ENCODE measurements at regions not wholly inside any gene's neighbourhood (a gene's known extent, or its start where the extent isn't known, plus 50 kb on each side); places are given as distances from the start of the nearest gene placed in this dataset.

DNA sequence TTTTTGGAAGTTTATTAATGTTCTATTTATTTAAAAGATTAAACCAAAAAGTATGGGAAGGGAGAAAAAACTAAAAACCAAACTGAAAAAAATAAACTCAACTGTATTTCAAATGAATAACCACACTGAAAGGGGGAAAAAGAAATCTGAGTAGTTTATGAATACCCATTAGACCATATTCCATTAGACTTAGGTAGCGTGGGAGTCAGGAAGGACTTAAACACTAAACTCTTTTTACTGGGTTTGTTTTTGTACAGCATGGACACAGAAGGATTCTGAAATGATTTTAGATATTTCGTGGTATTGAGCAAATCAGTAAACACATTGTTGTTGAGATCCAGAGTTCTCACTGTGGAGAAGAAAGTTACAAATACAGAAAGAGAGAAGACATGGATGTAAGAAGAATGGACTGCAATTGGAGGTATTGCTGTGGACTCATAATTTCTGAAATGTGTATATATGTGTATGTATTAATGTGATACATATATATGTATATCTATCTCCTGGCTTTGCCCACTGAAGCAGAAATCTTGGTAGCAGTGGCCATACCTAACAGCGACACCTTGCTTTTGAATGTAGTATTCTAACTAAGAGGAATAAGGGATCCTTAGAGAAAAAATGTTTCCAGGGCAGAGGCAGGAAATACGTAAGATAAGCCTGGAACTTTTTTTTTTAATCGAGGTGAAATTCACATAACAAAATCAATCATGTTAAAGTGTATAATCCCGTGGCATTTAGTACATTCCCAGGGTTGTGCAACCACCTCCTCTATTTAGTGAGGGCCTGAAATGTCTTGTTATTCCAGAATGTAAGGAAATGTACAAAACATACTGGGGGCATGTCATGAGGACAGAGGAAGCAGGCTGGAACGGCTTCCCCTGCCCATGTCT, 228.8 kb downstream of the SMARCA2 start:
- TF ChIP-seq, protein P1, sequence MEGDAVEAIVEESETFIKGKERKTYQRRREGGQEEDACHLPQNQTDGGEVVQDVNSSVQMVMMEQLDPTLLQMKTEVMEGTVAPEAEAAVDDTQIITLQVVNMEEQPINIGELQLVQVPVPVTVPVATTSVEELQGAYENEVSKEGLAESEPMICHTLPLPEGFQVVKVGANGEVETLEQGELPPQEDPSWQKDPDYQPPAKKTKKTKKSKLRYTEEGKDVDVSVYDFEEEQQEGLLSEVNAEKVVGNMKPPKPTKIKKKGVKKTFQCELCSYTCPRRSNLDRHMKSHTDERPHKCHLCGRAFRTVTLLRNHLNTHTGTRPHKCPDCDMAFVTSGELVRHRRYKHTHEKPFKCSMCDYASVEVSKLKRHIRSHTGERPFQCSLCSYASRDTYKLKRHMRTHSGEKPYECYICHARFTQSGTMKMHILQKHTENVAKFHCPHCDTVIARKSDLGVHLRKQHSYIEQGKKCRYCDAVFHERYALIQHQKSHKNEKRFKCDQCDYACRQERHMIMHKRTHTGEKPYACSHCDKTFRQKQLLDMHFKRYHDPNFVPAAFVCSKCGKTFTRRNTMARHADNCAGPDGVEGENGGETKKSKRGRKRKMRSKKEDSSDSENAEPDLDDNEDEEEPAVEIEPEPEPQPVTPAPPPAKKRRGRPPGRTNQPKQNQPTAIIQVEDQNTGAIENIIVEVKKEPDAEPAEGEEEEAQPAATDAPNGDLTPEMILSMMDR (IDR thresholded peaks at IDR 0.05; ENCODE audit: low read depth, low read length): no peak
- no peak for DNase-seq (ENCODE audit: extremely low read depth, low read depth)

DNA sequence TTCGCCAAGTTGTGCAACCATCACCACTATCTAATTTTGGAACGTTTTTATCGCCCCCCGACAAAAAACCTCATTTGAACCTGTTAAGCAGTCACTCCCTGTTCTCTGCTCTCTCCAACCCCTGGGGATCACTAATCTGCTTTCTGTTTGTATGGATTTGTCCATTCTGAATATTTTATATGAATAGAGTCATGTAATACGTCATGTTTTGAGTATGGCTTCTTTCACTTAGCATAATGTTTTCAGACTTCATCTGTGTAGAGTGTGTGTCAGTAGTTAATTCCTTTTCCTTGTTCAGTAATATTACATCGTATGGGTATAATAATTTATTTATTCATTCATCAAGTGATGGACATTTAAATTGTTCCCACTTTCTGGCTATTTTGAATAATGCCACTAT, 232.2 kb downstream of the SMARCA2 start:
- DNase-seq (ENCODE audit: extremely low read depth, low read depth): no peak
- TF ChIP-seq, protein P1 (IDR thresholded peaks at IDR 0.05; ENCODE audit: low read depth, low read length): no peak

DNA sequence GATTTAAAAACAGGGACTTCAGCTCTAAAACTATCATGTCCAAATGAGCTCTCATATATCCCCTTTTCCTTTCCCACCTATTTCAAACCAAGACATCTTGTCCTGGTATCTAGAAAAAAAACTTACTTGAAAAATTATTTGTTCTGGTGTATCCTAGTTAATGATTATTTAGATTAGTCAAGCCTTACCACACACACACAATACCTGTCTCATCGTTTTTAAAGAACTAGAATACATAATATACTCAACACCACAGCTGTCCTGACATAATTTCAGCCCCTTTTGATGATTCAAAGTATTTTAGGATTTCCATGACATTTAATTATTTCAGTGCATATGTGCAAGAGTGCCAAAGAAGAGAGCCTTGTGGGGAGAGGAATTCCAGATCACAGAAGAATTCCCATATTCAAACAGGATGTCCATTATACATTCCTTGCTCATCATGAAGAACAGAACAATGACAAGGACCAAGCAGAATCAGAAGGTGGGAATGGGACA, 233.7 kb downstream of the SMARCA2 start:
- TF ChIP-seq, protein P1 (IDR thresholded peaks at IDR 0.05; ENCODE audit: low read depth, low read length): no peak
- no peak for DNase-seq (ENCODE audit: extremely low read depth, low read depth)

DNA sequence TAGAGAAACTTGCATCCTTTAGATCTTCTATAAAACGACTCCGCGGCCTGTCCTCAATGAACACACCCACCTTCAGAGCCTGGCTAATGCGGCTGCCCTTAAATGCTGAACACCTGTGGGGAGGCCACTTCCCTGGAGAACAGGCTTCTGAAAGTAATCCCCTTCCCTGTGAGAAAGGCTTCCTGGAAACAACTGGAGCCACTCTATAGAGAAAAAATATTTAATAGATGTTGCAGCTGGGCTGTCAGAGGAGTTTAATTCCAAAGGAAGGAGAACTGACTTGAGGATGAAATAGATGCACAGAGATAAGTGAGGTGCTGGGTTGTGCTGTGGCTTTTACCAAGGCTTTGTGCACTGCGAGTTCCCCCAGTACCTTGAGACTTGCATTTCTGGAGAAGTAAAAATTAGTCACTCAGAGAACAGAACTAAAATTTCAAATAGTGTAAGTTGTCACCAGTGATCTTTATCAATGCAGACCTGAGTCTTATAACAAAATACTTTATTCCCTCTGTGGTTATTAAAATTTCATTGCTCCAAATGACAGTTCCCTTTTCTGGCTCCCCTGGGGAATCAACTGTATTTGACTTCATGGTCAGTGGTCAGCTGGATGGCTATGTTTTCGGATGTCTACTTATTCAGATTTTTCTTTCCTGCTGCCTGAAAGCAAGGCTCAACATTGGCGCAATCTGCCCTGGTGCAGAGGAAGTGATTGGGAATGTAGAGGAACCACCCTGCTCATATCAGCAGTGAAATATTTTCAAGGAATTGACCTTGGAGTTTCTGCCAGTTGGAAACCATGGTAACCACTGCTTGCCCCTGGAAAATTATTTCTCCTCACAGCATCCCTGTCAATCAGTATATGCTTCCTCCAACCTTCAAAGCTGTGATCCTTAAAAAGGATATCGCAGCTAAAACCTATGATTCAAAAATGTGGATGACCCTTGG, 238.8 kb downstream of the SMARCA2 start:
- no peak for DNase-seq (ENCODE audit: extremely low read depth, low read depth)

DNA sequence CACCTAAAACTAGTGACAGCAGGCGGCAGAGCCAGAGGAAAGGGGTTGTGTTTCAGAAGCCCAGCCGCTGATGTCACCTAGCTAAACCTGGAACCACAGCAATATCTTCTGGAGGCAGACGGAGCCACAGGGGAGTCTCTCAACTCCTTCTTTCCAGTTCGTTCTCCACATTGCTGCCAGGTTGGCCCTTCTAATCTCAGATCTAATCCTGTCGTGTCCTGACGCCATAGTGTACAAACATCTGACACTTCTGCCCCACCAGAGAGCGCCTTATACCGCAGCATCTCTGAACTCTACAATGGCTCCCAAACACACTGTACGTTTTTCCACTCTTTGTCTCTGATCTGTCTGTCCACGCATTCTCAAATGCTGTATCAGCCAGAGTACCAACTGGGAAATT, 240.0 kb downstream of the SMARCA2 start:
- DNase-seq (ENCODE audit: extremely low read depth, low read depth): no peak
- TF ChIP-seq, protein P1 (IDR thresholded peaks at IDR 0.05; ENCODE audit: low read depth, low read length): no peak

More for the DNA sequence above, 238.8 kb downstream of the SMARCA2 start:
- TF ChIP-seq, protein P1 (IDR thresholded peaks at IDR 0.05; ENCODE audit: low read depth, low read length): no peak

DNA sequence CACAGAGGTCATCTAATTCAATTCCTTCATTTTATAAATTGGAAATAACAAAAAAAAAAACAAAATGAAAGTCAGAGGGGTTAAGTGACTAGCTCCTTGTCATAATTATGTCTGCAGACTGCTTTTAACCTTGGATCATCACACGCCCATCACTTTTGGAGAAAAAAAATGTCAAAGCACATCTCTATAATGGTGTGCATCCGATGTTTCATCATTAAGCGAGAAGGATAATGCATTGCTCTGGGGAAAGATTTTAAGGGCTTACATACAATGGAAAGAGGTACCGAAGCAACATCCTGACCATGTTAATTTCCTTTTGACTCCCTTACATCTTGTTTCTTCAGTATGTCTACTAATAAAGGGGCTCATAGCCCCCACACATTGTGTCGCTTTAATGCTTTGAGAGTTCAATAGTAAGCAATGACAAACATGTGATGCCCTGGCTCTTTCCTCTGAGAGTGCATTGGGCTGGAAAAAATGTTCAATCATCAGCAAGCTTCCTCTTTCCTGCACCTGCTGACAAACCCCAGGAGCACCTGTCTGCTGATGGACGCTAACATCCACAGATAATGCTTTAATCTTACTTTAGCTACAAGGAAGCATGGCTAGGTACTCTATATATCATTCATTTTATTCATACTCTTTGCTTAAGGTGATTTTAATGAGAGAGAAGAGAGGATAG, 242.2 kb downstream of the SMARCA2 start:
- TF ChIP-seq, protein P1 (IDR thresholded peaks at IDR 0.05; ENCODE audit: low read depth, low read length): no peak
- DNase-seq (ENCODE audit: extremely low read depth, low read depth): no peak
